Mesenchymal stem cell (in vitro differentiated cells and primary cell): ENCODE measurements at regions not wholly inside any gene's neighbourhood (a gene's known extent, or its start where the extent isn't known, plus 50 kb on each side); places are given as distances from the start of the nearest gene placed in this dataset.

Experiments used
- DNase-seq: peaks from one replicate; pipeline ENCODE4 v3.0.0-alpha.2; 2013
- H2AFZ ChIP-seq: one replicate; pipeline ENCODE4 v1.6.1; 2013; ENCODE audit warnings: low read depth, mild to moderate bottlenecking, control low read depth, inconsistent platforms, low read length, moderate library complexity
- H2AK5ac ChIP-seq: 2 replicates; pipeline ENCODE4 v1.6.1; 2013; ENCODE audit warnings: low read length, moderate library complexity, mild to moderate bottlenecking, inconsistent platforms; ENCODE audit not compliant: severe bottlenecking
- H2BK120ac ChIP-seq: one replicate; pipeline ENCODE4 v1.6.1; 2013; ENCODE audit warnings: low read depth, mild to moderate bottlenecking, inconsistent platforms, low read length, moderate library complexity
- H2BK12ac ChIP-seq, 2 experiments: one replicate each; pipeline ENCODE4 v1.6.1; 2013; ENCODE audit warnings: inconsistent platforms in 2 of 2, low read length in 2 of 2, mild to moderate bottlenecking in 2 of 2, moderate library complexity in 2 of 2, control low read depth in 1 of 2
- H2BK15ac ChIP-seq: one replicate; pipeline ENCODE4 v1.6.1; 2013; ENCODE audit warnings: mild to moderate bottlenecking, low read depth, inconsistent platforms; ENCODE audit not compliant: poor library complexity, severe bottlenecking
- H2BK5ac ChIP-seq: 2 replicates; pipeline ENCODE4 v1.6.1; 2013; ENCODE audit warnings: low read depth, mild to moderate bottlenecking, low read length, control low read depth, inconsistent platforms; ENCODE audit not compliant: poor library complexity, severe bottlenecking
- H3K14ac ChIP-seq, 2 experiments: one replicate each; pipeline ENCODE4 v1.6.1; 2013; ENCODE audit warnings: inconsistent platforms in 2 of 2, low read length in 2 of 2, control low read depth in 1 of 2, mild to moderate bottlenecking in 1 of 2, moderate library complexity in 1 of 2
- H3K18ac ChIP-seq, 2 experiments: one replicate each; pipeline ENCODE4 v1.6.1; 2013; ENCODE audit warnings: inconsistent platforms in 2 of 2, low read length in 2 of 2, control low read depth in 1 of 2, low read depth in 1 of 2, mild to moderate bottlenecking in 1 of 2
- H3K23ac ChIP-seq, 2 experiments: one replicate each; pipeline ENCODE4 v1.6.1; 2013; ENCODE audit warnings: inconsistent platforms in 2 of 2, low read length in 2 of 2, mild to moderate bottlenecking in 2 of 2, moderate library complexity in 2 of 2, control low read depth in 1 of 2
- H3K27ac ChIP-seq: 2 replicates; pipeline ENCODE4 v1.5.1; 2013; ENCODE audit warnings: mild to moderate bottlenecking, moderate library complexity, low read length, control low read depth, inconsistent platforms; ENCODE audit not compliant: poor library complexity, severe bottlenecking
- H3K27me3 ChIP-seq, 2 experiments: 2 replicates each; pipeline versions ENCODE4 v1.6.1 to v1.7.0; 2013; ENCODE audit warnings: low read length in 2 of 2, mild to moderate bottlenecking in 2 of 2, moderate library complexity in 2 of 2, control low read depth in 1 of 2, inconsistent platforms in 1 of 2; ENCODE audit not compliant: control insufficient read depth in 1 of 2, insufficient read depth in 1 of 2
- H3K36me3 ChIP-seq, 2 experiments: 2 replicates each; pipeline versions ENCODE4 v1.6.1 to v1.7.0; 2013; ENCODE audit warnings: low read length in 2 of 2, control low read depth in 1 of 2, inconsistent platforms in 1 of 2, low read depth in 1 of 2, mild to moderate bottlenecking in 1 of 2; ENCODE audit not compliant: insufficient read depth in 2 of 2, control insufficient read depth in 1 of 2
- H3K4ac ChIP-seq, 2 experiments: one replicate each; pipeline ENCODE4 v1.6.1; 2013; ENCODE audit warnings: inconsistent platforms in 2 of 2, low read length in 2 of 2, mild to moderate bottlenecking in 2 of 2, moderate library complexity in 2 of 2, control low read depth in 1 of 2, low read depth in 1 of 2
- H3K4me1 ChIP-seq: 2 replicates; pipeline ENCODE4 v1.6.1; 2013; ENCODE audit warnings: low read depth, low read length, control low read depth; ENCODE audit not compliant: control insufficient read depth, insufficient read depth
- H3K4me2 ChIP-seq: 2 replicates; pipeline ENCODE4 v1.6.1; 2013; ENCODE audit warnings: low read length, mild to moderate bottlenecking, inconsistent platforms; ENCODE audit not compliant: poor library complexity, severe bottlenecking
- H3K4me3 ChIP-seq, 2 experiments: 2 replicates each; pipeline versions ENCODE4 v1.5.1 to v1.7.0; 2013; ENCODE audit warnings: low read length in 2 of 2, mild to moderate bottlenecking in 2 of 2, control low read depth in 1 of 2, low read depth in 1 of 2; ENCODE audit not compliant: insufficient read depth in 1 of 2
- H3K79me1 ChIP-seq: replicated peaks from 2 replicates; pipeline ENCODE4 v1.6.1; 2013; ENCODE audit warnings: mild to moderate bottlenecking, control low read depth, low read length, inconsistent platforms; ENCODE audit not compliant: poor library complexity, severe bottlenecking
- H3K9ac ChIP-seq: 2 replicates; pipeline ENCODE4 v1.7.0; 2013; ENCODE audit warnings: mild to moderate bottlenecking, low read length, moderate library complexity
- H3K9me3 ChIP-seq: 2 replicates; pipeline ENCODE4 v1.7.0; 2013; ENCODE audit warnings: mild to moderate bottlenecking, low read length; ENCODE audit not compliant: control insufficient read depth
- H4K8ac ChIP-seq: one replicate; pipeline ENCODE4 v1.6.1; 2013; ENCODE audit warnings: inconsistent platforms, mild to moderate bottlenecking, low read length, moderate library complexity
- H4K91ac ChIP-seq: one replicate; pipeline ENCODE4 v1.6.1; 2013; ENCODE audit warnings: mild to moderate bottlenecking, low read length, inconsistent platforms
- WGBS: methylation state at CpG from one replicate; pipeline ENCODE4 v1.1.7; 2013; ENCODE audit warnings: mixed read lengths; 5-methylcytosine and 5-hydroxymethylcytosine counted together

DNA sequence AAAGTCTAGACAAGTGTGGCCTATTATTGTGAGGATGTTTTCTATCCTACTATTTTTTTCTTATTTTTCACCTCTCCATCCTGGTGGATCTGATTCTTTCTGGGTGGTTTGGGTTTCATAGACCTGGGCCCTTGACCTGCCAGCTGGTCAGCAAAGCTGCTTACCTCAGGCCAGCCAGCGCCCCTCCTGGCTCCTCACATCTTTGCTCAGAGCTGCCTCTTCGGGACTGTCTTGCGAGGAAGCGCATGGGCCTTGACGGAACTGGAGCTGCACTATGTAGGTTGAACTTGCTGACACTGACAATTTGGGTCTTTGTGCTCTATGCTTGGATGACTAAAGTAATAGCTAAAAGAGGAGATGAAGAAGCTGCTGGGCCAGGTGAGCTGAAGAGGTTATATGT is 138.5 kb upstream of the SYT6 start:
- Histone ChIP-seq H3K27ac (no peak overlapping the region), H2AFZ (no peak overlapping the region), H3K79me1 (no peaks in the 10 kb centered on the region), H3K14ac (no peak overlapping the region), H2BK120ac (no peak overlapping the region), H3K18ac (no peak overlapping the region), H4K91ac (no peak overlapping the region), H3K4ac (no peak overlapping the region), H3K4me2 (no peak overlapping the region), H2BK15ac (no peak overlapping the region), H2AK5ac (no peak overlapping the region), H3K36me3 (no peaks in the 10 kb centered on the region), H3K23ac (peak overlapping the region in 1 of 2 experiments; percentile 94), H4K8ac (no peak overlapping the region), H3K27me3 (peaks cover 0 to 5% of the 10 kb centered on the region in 2 experiments), H2BK12ac (no peak overlapping the region), H2BK5ac (no peak overlapping the region), H3K4me3 (no peak overlapping the region), H3K9ac (no peak overlapping the region), H3K9me3 (no peaks in the 10 kb centered on the region), H3K4me1 (no peaks in the 10 kb centered on the region)
- DNase-seq, result no peak
- WGBS, result 89% methylated on average over 5 of the region's 5 CpGs

DNA sequence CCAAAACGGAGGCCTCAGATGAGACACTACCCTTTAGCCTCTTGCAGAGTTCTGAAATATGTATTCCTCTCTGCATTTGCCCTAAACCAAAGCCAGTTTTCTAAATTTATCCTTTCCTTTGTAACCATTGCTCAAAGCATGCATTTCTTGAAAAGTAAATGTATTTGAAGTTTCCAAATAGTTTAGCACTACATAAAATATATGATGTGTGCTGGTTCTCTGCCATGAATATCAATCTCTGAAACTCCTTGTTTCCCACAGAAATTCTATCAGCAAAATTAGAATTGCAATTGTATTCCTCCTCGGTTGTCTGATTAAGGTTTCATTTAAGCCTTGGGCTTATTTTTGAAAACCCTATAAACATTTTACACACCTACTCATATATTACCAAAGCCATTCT is 137.1 kb upstream of the SYT6 start:
- Histone ChIP-seq H3K4ac (no peak overlapping the region), H3K27ac (no peak overlapping the region), H3K27me3 (peaks cover 0 to 5% of the 10 kb centered on the region in 2 experiments), H3K14ac (no peak overlapping the region), H2BK15ac (no peak overlapping the region), H3K9ac (no peak overlapping the region), H2BK120ac (no peak overlapping the region), H3K9me3 (no peaks in the 10 kb centered on the region), H2BK5ac (no peak overlapping the region), H4K91ac (no peak overlapping the region), H2AK5ac (no peak overlapping the region), H2AFZ (no peak overlapping the region), H3K36me3 (no peaks in the 10 kb centered on the region), H2BK12ac (no peak overlapping the region), H3K4me2 (no peak overlapping the region), H3K4me1 (peaks cover 6% of the 10 kb centered on the region), H4K8ac (no peak overlapping the region), H3K18ac (no peak overlapping the region), H3K23ac (no peak overlapping the region), H3K4me3 (no peak overlapping the region), H3K79me1 (no peaks in the 10 kb centered on the region)
- DNase-seq, result no peak
- 70% methylated on average over 2 of the region's 2 CpGs for WGBS

- Histone ChIP-seq H3K27ac (no peak overlapping the region), H3K14ac (no peak overlapping the region), H2BK120ac (no peak overlapping the region), H3K23ac (no peak overlapping the region), H3K9ac (no peak overlapping the region), H4K8ac (no peak overlapping the region), H3K4me3 (no peak overlapping the region), H3K4ac (no peak overlapping the region), H3K4me2 (no peak overlapping the region), H2BK12ac (no peak overlapping the region), H3K9me3 (no peaks in the 10 kb centered on the region), H3K79me1 (no peaks in the 10 kb centered on the region), H2BK5ac (no peak overlapping the region), H4K91ac (no peak overlapping the region), H3K27me3 (peaks cover 0 to 5% of the 10 kb centered on the region in 2 experiments), H2BK15ac (no peak overlapping the region), H3K36me3 (no peaks in the 10 kb centered on the region), H3K18ac (no peak overlapping the region), H2AFZ (no peak overlapping the region), H2AK5ac (no peak overlapping the region), H3K4me1 (peaks cover 6% of the 10 kb centered on the region)
- WGBS, result 67% methylated on average over 4 of the region's 4 CpGs
- no peak for DNase-seq
These were observed 136.7 kb upstream of the SYT6 start for GRCh38 chr1:114290341-114290740.

DNA sequence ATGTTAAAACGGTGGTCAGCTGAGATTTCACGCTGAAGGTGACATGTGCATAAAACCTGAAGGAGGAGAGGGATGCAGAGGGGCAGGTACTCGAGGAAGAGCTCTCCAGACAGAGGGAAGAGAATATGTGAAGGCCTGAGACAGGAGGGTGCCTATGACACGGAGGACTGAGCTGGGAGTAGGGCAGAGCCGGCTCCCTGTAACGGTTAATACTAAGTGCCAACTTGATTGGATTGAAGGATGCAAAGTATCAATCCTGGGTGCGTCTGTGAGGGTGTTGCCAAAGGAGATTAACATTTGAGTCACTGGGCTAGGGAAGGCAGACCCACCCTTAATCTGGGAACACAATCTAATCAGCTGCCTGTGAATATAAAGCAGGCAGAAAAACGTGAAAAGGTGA is 136.2 kb upstream of the SYT6 start:
- no peak overlapping the region for H3K4ac ChIP-seq
- peaks cover 6% of the 10 kb centered on the region for H3K4me1 ChIP-seq
- no peaks in the 10 kb centered on the region for H3K79me1 ChIP-seq
- no peak overlapping the region for H2BK12ac ChIP-seq
- H3K9me3 ChIP-seq, result no peaks in the 10 kb centered on the region
- DNase-seq, result no peak
- H2BK5ac ChIP-seq, result no peak overlapping the region
- no peaks in the 10 kb centered on the region for H3K36me3 ChIP-seq
- no peak overlapping the region for H3K4me2 ChIP-seq
- no peak overlapping the region for H3K4me3 ChIP-seq
- WGBS, result 68% methylated on average over 8 of the region's 8 CpGs
- no peak overlapping the region for H3K27ac ChIP-seq
- no peak overlapping the region for H2AFZ ChIP-seq
- H3K18ac ChIP-seq, result no peak overlapping the region
- H3K27me3 ChIP-seq, result peaks cover 0 to 5% of the 10 kb centered on the region in 2 experiments
- no peak overlapping the region for H2BK120ac ChIP-seq
- H4K91ac ChIP-seq, result no peak overlapping the region
- no peak overlapping the region for H3K23ac ChIP-seq
- no peak overlapping the region for H4K8ac ChIP-seq
- H3K9ac ChIP-seq, result no peak overlapping the region
- no peak overlapping the region for H2AK5ac ChIP-seq
- H3K14ac ChIP-seq, result no peak overlapping the region
- H2BK15ac ChIP-seq, result no peak overlapping the region
